CD4-positive, alpha-beta memory T cell (primary cell): ENCODE measurements at regions not wholly inside any gene's neighbourhood (a gene's known extent, or its start where the extent isn't known, plus 50 kb on each side); places are given as distances from the start of the nearest gene placed in this dataset.

ENCODE experiments used
- CTCF ChIA-PET: fragments of 350-600 bp; sonication (Branson Sonifier 250); formaldehyde crosslinking; loops from one replicate; lab custom pipeline; 2021; ENCODE audit warnings: inconsistent platforms; ENCODE audit not compliant: partially characterized antibody; lab: Charles Lee
- POLR2A ChIA-PET: fragments of 350-600 bp; sonication (Branson Sonifier 250); formaldehyde crosslinking; loops from one replicate; lab custom pipeline; 2021; ENCODE audit not compliant: partially characterized antibody; lab: Charles Lee
- DNase-seq, 5 donors: peaks; one replicate each; pipeline versions ENCODE4 v3.0.0 to v3.0.0-alpha.2; 2020 to 2022; ENCODE audit warnings: mixed read lengths in 1 of 5
- H3K27ac ChIP-seq: one replicate; pipeline ENCODE4 v1.7.0; 2013; ENCODE audit warnings: low read depth, low read length
- H3K27me3 ChIP-seq: 2 replicates; pipeline ENCODE4 v1.7.0; 2013; ENCODE audit warnings: mild to moderate bottlenecking, low read length, moderate library complexity; ENCODE audit not compliant: insufficient read depth
- H3K36me3 ChIP-seq: 2 replicates; pipeline ENCODE4 v1.7.0; 2013; ENCODE audit warnings: mild to moderate bottlenecking, low read length, moderate library complexity; ENCODE audit not compliant: insufficient read depth
- H3K4me1 ChIP-seq: 2 replicates; pipeline ENCODE4 v1.7.0; 2013; ENCODE audit warnings: mild to moderate bottlenecking, low read length, moderate library complexity; ENCODE audit not compliant: insufficient read depth
- H3K4me3 ChIP-seq, 2 donors: one replicate each; pipeline ENCODE4 v1.7.0; 2013; ENCODE audit warnings: low read length in 2 of 2, mild to moderate bottlenecking in 1 of 2
- H3K9me3 ChIP-seq, 2 donors: one replicate each; pipeline ENCODE4 v1.7.0; 2013; ENCODE audit warnings: low read length in 2 of 2, control low read depth in 1 of 2; ENCODE audit not compliant: control insufficient read depth in 1 of 2
- H3K27ac Mint-ChIP-seq, 7 donors: one replicate each; pipeline ENCODE4 v1.8.0; 2020 to 2021; ENCODE audit warnings: mixed read lengths in 7 of 7, mild to moderate bottlenecking in 6 of 7, inconsistent platforms in 3 of 7, moderate library complexity in 3 of 7
- H3K27me3 Mint-ChIP-seq, 2 donors: one replicate each; pipeline ENCODE4 v1.8.0; 2020 to 2021; ENCODE audit warnings: mixed read lengths in 2 of 2
- H3K36me3 Mint-ChIP-seq, 2 donors: one replicate each; pipeline ENCODE4 v1.8.0; 2020 to 2021; ENCODE audit warnings: mixed read lengths in 2 of 2, inconsistent platforms in 1 of 2, mild to moderate bottlenecking in 1 of 2
- H3K4me1 Mint-ChIP-seq, 4 donors: one replicate each; pipeline ENCODE4 v1.8.0; 2020 to 2021; ENCODE audit warnings: mixed read lengths in 4 of 4, mild to moderate bottlenecking in 1 of 4
- H3K4me3 Mint-ChIP-seq, 8 donors: one replicate each; pipeline ENCODE4 v1.8.0; 2020 to 2021; ENCODE audit warnings: mixed read lengths in 8 of 8, mild to moderate bottlenecking in 7 of 8, moderate library complexity in 6 of 8, inconsistent platforms in 3 of 8
- H3K9me3 Mint-ChIP-seq, 8 donors: one replicate each; pipeline ENCODE4 v1.8.0; 2020 to 2021; ENCODE audit warnings: mixed read lengths in 8 of 8, mild to moderate bottlenecking in 5 of 8, inconsistent platforms in 3 of 8, moderate library complexity in 1 of 8
- intact Hi-C: fragments of 100-400 bp; cut with micrococcal nuclease; formaldehyde crosslinking; loops from one replicate; pipeline ENCODE4 v1.15.1; 2023

DNA sequence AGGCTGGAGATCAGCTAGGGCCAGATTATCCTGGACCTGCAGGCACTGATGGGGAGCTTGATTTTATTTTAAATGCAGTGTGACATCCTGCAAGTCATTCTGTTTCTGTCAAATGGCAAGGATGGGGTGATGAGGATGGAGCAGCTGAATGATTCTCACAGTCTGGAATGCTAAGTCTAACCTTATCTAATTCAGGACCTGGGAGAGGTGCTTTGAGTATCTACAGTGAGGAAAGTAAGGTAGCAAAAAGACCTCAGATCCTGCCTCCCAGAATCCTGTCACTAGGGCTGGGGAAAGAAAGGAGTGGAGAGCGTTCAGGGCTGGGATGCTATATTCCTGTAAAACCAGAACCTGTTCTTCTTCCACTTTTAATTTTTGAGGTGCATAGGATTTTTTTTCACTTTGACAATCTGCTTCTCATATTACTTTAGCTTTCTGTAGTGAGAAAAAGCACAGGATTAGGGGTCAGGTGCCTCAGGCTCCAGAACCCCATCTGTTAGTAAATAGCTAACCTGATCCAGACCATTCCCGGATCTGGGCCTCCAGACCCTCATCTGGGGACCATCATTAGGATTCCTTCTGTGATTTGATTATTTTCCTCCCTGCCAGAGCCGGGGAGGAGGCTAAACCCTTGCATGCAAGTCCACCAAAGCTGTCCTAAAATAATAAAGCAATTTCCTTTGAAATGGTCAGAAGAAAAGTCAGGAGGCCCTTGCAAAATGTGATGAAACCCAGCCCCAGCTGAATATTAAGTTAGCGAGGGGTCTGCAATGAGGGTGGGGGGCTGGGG, 54.7 kb downstream of the ASCL1 start:
- CTCF ChIA-PET = interaction anchor here (1.5 kb wide), 1 partner anchor 64 kb away, joined by 3 read pairs; no protein-coding TSS in a partner anchor
- intact Hi-C loops = no loop called here
- POLR2A ChIA-PET = no interaction called here
- Mint-ChIP-seq H3K27me3 (no peaks in the 10 kb centered on the region), H3K4me1 (peaks cover 0 to 2% (median 0%) of the 10 kb centered on the region in 4 donors), H3K4me3 (no peak overlapping the region), H3K27ac (no peak overlapping the region), H3K36me3 (no peaks in the 10 kb centered on the region), H3K9me3 (peaks cover 0 to 5% (median 0%) of the 10 kb centered on the region in 8 donors)
- H3K4me1 ChIP-seq = no peaks in the 10 kb centered on the region
- no peaks in the 10 kb centered on the region for H3K27me3 ChIP-seq
- H3K9me3 ChIP-seq = no peaks in the 10 kb centered on the region
- no peak for DNase-seq
- H3K36me3 ChIP-seq = no peaks in the 10 kb centered on the region
- H3K27ac ChIP-seq = no peak overlapping the region
- H3K4me3 ChIP-seq = no peak overlapping the region

DNA sequence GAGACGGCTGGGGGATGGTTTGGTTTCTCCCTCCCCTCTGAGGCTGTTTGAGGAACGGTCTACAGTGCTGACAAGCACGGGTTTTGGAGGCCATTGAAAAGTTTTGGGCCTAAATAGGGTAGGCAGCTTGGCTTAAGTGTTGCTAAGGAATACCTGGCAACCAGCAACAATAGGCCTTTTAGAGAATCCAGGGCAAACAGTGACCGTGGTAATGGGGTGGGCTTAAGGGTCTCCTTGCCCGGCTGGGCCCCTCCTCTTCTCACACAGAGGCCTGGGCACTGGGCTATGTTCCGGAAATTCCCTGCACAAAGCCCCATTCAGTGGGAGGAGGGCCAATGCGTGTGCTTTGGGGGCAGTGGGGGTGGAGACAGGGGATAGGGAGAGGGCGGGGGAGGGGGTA, 55.4 kb downstream of the ASCL1 start:
- Histone ChIP-seq H3K27ac (no peak overlapping the region), H3K27me3 (no peaks in the 10 kb centered on the region), H3K36me3 (no peaks in the 10 kb centered on the region), H3K4me3 (no peak overlapping the region), H3K4me1 (no peaks in the 10 kb centered on the region), H3K9me3 (no peaks in the 10 kb centered on the region)
- Mint-ChIP-seq H3K36me3 (no peaks in the 10 kb centered on the region), H3K27me3 (no peaks in the 10 kb centered on the region), H3K9me3 (peaks cover 0 to 5% (median 0%) of the 10 kb centered on the region in 8 donors), H3K27ac (no peak overlapping the region), H3K4me1 (peaks cover 0 to 2% (median 0%) of the 10 kb centered on the region in 4 donors), H3K4me3 (no peak overlapping the region)
- DNase-seq = no peak
- ChIA-PET CTCF (interaction anchor here (1.5 kb wide), 1 partner anchor 64 kb away, joined by 3 read pairs; no protein-coding TSS in a partner anchor), POLR2A (no interaction called here)
- intact Hi-C loops = no loop called here

DNA sequence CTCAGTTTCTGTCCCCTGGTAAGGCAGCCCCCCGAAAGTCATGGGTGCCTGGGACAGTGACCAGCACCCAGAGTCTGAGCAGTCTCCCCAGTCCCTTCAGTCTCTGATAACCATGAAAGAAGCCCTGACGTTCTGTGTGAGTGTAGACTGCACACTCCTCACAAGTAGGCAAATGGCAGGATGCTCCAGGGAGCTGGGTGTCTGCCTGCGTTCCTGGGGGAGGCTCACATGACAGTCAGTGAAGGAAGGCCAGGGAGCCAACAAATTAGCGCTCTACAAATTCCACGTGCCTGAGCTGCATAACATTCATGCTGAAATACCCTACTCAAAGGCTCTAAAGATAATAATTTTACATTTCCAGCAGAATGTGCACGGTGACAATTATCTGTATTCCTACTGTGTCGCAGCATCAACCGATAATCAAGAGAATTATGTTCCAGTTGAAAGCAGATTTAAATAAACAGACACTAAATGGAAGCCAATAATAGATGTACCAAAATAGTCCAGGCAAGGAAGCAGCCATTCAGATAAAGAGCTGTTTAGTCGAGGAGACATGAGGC, 56.3 kb downstream of the ASCL1 start:
- Histone ChIP-seq H3K27ac (no peak overlapping the region), H3K4me3 (no peak overlapping the region), H3K9me3 (no peaks in the 10 kb centered on the region), H3K36me3 (no peaks in the 10 kb centered on the region), H3K4me1 (no peaks in the 10 kb centered on the region), H3K27me3 (no peaks in the 10 kb centered on the region)
- Mint-ChIP-seq H3K4me1 (peaks cover 0 to 2% (median 0%) of the 10 kb centered on the region in 4 donors), H3K36me3 (no peaks in the 10 kb centered on the region), H3K27ac (no peak overlapping the region), H3K4me3 (no peak overlapping the region), H3K27me3 (no peaks in the 10 kb centered on the region), H3K9me3 (peaks cover 0 to 5% (median 0%) of the 10 kb centered on the region in 8 donors)
- POLR2A ChIA-PET = no interaction called here
- CTCF ChIA-PET = no interaction called here
- no peak for DNase-seq
- intact Hi-C loops = no loop called here

DNA sequence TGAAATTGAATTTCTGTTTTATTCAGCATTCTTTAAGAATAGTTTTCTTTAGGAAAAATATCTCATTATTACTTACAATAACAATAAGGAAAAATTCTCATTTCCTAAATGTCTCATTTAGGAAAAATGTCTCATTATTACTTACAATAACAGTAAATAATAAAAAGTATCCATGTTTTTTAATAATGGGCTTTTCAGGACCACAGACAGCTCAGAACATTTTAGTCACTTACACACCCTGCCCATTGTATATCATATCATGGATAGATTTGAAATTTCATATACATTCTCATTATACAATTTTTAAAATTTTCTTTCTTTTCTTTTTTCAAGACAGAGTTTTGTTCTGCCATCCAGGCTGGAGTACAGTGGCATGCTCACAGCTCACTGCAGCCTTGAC, 58.9 kb downstream of the ASCL1 start:
- CTCF ChIA-PET = no interaction called here
- H3K27ac ChIP-seq = no peak overlapping the region
- no peaks in the 10 kb centered on the region for H3K36me3 ChIP-seq
- POLR2A ChIA-PET = no interaction called here
- H3K4me3 Mint-ChIP-seq = no peak overlapping the region
- H3K4me3 ChIP-seq = no peak overlapping the region
- H3K27ac Mint-ChIP-seq = no peak overlapping the region
- intact Hi-C loops = no loop called here
- H3K9me3 ChIP-seq = no peaks in the 10 kb centered on the region
- H3K27me3 Mint-ChIP-seq = no peaks in the 10 kb centered on the region
- H3K4me1 ChIP-seq = no peaks in the 10 kb centered on the region
- H3K36me3 Mint-ChIP-seq = no peaks in the 10 kb centered on the region
- no peak for DNase-seq
- H3K4me1 Mint-ChIP-seq = peaks cover 0 to 2% (median 0%) of the 10 kb centered on the region in 4 donors
- H3K27me3 ChIP-seq = no peaks in the 10 kb centered on the region
- H3K9me3 Mint-ChIP-seq = peaks cover 0 to 5% (median 0%) of the 10 kb centered on the region in 8 donors

DNA sequence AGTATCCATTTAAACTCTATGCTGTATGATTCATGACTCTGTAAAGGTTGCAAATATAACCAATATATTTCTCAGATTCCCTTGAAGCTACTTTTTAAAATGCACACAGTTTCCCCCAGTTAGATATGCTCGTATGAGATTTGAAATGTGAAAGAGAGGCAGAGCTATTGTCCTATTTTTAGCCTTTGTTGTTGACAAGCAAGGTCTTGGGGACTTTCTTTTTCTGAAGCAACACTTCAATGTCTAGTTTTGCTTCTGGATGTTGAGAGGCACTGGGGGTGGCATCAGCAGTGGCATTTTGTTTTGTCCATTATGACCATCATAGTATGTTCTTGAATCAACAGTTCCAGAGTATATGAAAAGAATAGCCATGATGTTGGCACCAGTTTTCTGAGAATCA, 63.4 kb downstream of the ASCL1 start:
- H3K27ac ChIP-seq = no peak overlapping the region
- Mint-ChIP-seq H3K27ac (no peak overlapping the region), H3K27me3 (no peaks in the 10 kb centered on the region), H3K36me3 (no peaks in the 10 kb centered on the region), H3K4me1 (no peaks in the 10 kb centered on the region), H3K4me3 (no peak overlapping the region), H3K9me3 (peaks cover 0 to 2% (median 0%) of the 10 kb centered on the region in 8 donors)
- CTCF ChIA-PET = no interaction called here
- no peaks in the 10 kb centered on the region for H3K36me3 ChIP-seq
- intact Hi-C loops = no loop called here
- DNase-seq = no peak
- no peaks in the 10 kb centered on the region for H3K4me1 ChIP-seq
- no peaks in the 10 kb centered on the region for H3K9me3 ChIP-seq
- H3K4me3 ChIP-seq = no peak overlapping the region
- POLR2A ChIA-PET = no interaction called here
- no peaks in the 10 kb centered on the region for H3K27me3 ChIP-seq

DNA sequence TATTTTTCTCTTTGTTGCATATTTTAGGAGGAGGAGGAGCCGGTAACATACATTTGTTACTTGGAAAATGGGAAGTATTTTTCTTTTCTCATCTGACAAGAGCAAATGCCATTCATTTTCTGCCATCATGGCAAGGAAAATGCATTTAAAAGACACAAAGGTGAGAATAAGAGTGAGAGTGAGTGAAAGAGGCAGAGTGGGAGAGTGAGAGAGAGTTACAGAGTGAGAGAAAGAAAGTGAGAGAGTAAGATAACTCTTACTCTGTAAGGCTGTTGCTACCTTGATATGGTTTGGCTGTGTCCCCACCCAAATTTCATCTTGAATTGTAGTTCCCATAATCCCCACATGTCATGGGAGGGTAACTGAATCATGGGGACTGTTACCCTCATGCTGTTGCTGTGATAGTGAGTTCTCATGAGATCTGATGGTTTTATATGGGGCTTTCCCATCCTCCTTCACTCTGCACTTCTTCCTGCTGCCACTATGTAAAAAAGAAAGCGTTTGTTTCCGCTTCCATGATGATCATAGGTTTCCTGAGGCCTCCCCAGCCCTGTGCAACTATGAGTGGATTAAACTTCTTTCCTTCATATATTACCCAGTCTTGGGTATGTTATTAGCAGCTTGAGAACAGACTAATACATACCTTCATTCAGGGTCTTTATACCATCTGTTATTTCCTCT, 64.2 kb downstream of the ASCL1 start:
- Mint-ChIP-seq H3K27ac (no peak overlapping the region), H3K4me1 (no peaks in the 10 kb centered on the region), H3K27me3 (no peaks in the 10 kb centered on the region), H3K4me3 (no peak overlapping the region), H3K36me3 (no peaks in the 10 kb centered on the region), H3K9me3 (peaks cover 0 to 2% (median 0%) of the 10 kb centered on the region in 8 donors)
- intact Hi-C loops = no loop called here
- no peak overlapping the region for H3K4me3 ChIP-seq
- no peaks in the 10 kb centered on the region for H3K4me1 ChIP-seq
- no peak for DNase-seq
- CTCF ChIA-PET = no interaction called here
- no peaks in the 10 kb centered on the region for H3K36me3 ChIP-seq
- no peaks in the 10 kb centered on the region for H3K9me3 ChIP-seq
- POLR2A ChIA-PET = no interaction called here
- no peak overlapping the region for H3K27ac ChIP-seq
- H3K27me3 ChIP-seq = no peaks in the 10 kb centered on the region

DNA sequence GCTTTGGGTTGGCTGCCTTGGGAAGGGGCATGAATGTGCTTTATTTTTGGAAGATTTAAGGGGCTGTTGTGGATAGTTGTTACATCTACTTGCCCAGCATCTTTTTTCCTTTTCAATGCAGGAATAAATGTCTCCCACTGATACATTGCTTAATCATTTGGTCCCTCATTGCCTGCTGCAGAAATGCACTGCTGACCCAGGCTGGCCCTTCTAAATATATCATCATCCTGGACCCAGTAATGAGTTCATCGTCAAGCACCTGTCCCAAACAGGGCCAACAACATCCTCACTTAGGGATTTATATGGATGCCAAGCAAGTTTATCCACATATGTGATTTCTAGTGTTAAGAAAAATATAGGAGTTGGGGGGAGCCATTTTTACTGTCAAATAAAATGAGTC, 67.2 kb downstream of the ASCL1 start:
- Mint-ChIP-seq H3K36me3 (no peaks in the 10 kb centered on the region), H3K27me3 (no peaks in the 10 kb centered on the region), H3K9me3 (peaks cover 0 to 6% (median 0%) of the 10 kb centered on the region in 8 donors), H3K27ac (no peak overlapping the region), H3K4me1 (no peaks in the 10 kb centered on the region), H3K4me3 (no peak overlapping the region)
- Histone ChIP-seq H3K27ac (no peak overlapping the region), H3K4me1 (no peaks in the 10 kb centered on the region), H3K9me3 (no peaks in the 10 kb centered on the region), H3K27me3 (no peaks in the 10 kb centered on the region), H3K36me3 (no peaks in the 10 kb centered on the region), H3K4me3 (no peak overlapping the region)
- CTCF ChIA-PET = no interaction called here
- DNase-seq = no peak
- intact Hi-C loops = no loop called here
- POLR2A ChIA-PET = no interaction called here
